HepG2 (cell line): ENCODE measurements at regions not wholly inside any gene's neighbourhood (a gene's known extent, or its start where the extent isn't known, plus 50 kb on each side); places are given as distances from the start of the nearest gene placed in this dataset.

Experiments
- ATAC-seq: fragments of 200-7000 bp; cut with Tn5 transposase; 3 replicates; pipeline ENCODE4 v1.9.1; 2020; ENCODE audit warnings: mild to moderate bottlenecking, moderate library complexity
- BruUV-seq: library from RNA; stranded (reverse); fragments of 400-500 nt; replicated peaks from 2 replicates; lab custom pipeline; 2021; lab: Mats Ljungman, UMichigan
- CTCF ChIA-PET: fragments of 300-600 bp; formaldehyde crosslinking; extraction: SDS; loops from one replicate; lab custom pipeline; 2021; ENCODE audit warnings: low total read pairs, inconsistent platforms, low intra/inter-chr PET ratio; lab: Yijun Ruan, JAX
- POLR2A ChIA-PET: fragments of 350-600 bp; sonication (Branson Sonifier 250); formaldehyde crosslinking; loops from one replicate; lab custom pipeline; 2020; ENCODE audit warnings: antibody characterized with exemption, inconsistent platforms; lab: Yijun Ruan, JAX
- DNase-seq: peaks from one replicate; pipeline ENCODE4 v3.0.0-alpha.2; 2015; ENCODE audit warnings: low spot score
- FAIRE-seq: peaks from 3 replicates; lab custom pipeline; 2011; peaks lifted over from hg19 to GRCh38; lab: Jason Lieb, UNC
- H2AFZ ChIP-seq: one replicate; pipeline ENCODE4 v1.6.1; 2011; ENCODE audit warnings: low read length, inconsistent platforms
- H3K27ac ChIP-seq: fragments of 300-600 bp; 3 replicates; pipeline ENCODE4 v1.8.0; 2011; ENCODE audit warnings: mixed run types, mild to moderate bottlenecking, mixed read lengths, low read length, inconsistent platforms; ENCODE audit not compliant: insufficient read depth; ENCODE audit errors: extremely low read length
- H3K27me3 ChIP-seq, 2 experiments: fragments of 200-600 bp in 1 of 2; 2 replicates in 1 of 2; 3 replicates in 1 of 2; pipeline versions ENCODE4 v1.6.0 to v1.8.0; 2011; ENCODE audit warnings: low read length in 2 of 2, mild to moderate bottlenecking in 2 of 2, moderate library complexity in 2 of 2, inconsistent platforms in 1 of 2; ENCODE audit not compliant: insufficient read depth in 2 of 2, control insufficient read depth in 1 of 2
- H3K36me3 ChIP-seq, 2 experiments: fragments of 200-600 bp in 1 of 2; replicated peaks in 1 of 2; 2 replicates in 1 of 2; 3 replicates in 1 of 2; pipeline versions ENCODE4 v1.5.1 to v1.8.0; 2011; ENCODE audit warnings: low read length in 2 of 2, inconsistent platforms in 1 of 2; ENCODE audit not compliant: insufficient read depth in 2 of 2, control insufficient read depth in 1 of 2
- H3K4me1 ChIP-seq: 2 replicates; pipeline ENCODE4 v1.5.1; 2012; ENCODE audit warnings: low read length, inconsistent platforms; ENCODE audit not compliant: insufficient read depth
- H3K4me2 ChIP-seq: 2 replicates; pipeline ENCODE4 v1.6.0; 2011; ENCODE audit warnings: low read depth, low read length, inconsistent platforms
- H3K4me3 ChIP-seq, 3 experiments: fragments of 200-600 bp in 1 of 3; sonication (generic), shearing (Covaris generic) in 1 of 3; replicated peaks in 1 of 3; 2 replicates each; pipeline ENCODE4 v1.5.1; 2011 to 2016; ENCODE audit warnings: low read length in 3 of 3, inconsistent platforms in 2 of 3, low read depth in 2 of 3, mild to moderate bottlenecking in 2 of 3, control low read depth in 1 of 3, mixed read lengths in 1 of 3; ENCODE audit not compliant: insufficient read depth in 1 of 3
- H3K79me2 ChIP-seq: one replicate; pipeline ENCODE4 v1.6.1; 2011; ENCODE audit warnings: low read length, inconsistent platforms; ENCODE audit not compliant: insufficient read depth
- H3K9ac ChIP-seq: 2 replicates; pipeline ENCODE4 v1.6.0; 2011; ENCODE audit warnings: mild to moderate bottlenecking, low read depth, low read length, inconsistent platforms; ENCODE audit not compliant: insufficient read depth
- H3K9me3 ChIP-seq: 2 replicates; pipeline ENCODE4 v1.5.1; 2012; ENCODE audit warnings: mild to moderate bottlenecking, low read length
- H4K20me1 ChIP-seq: 2 replicates; pipeline ENCODE4 v1.6.0; 2011; ENCODE audit warnings: inconsistent platforms, mild to moderate bottlenecking, low read length, moderate library complexity; ENCODE audit not compliant: insufficient read depth
- ATM ChIP-seq: fragments of 450-650 bp; IDR thresholded peaks from 2 replicates; pipeline ENCODE4 v1.7.1; 2017; ENCODE audit warnings: mild to moderate bottlenecking, borderline replicate concordance
- DBP ChIP-seq: sonication (generic); formaldehyde crosslinking; IDR thresholded peaks from 2 replicates; pipeline ENCODE4 v1.4.0; 2020; ENCODE audit warnings: missing genetic modification reagents; ENCODE audit errors: not compliant biosample characterization
- KAT7 ChIP-seq: IDR thresholded peaks from 2 replicates; pipeline ENCODE4 v1.6.1; 2018; ENCODE audit warnings: borderline replicate concordance, missing compliant biosample characterization
- NR2F1 ChIP-seq, 2 experiments: fragments of 450-650 bp in 1 of 2; formaldehyde crosslinking in 1 of 2; IDR thresholded peaks; 2 replicates each; pipeline versions ENCODE4 v1.5.0 to v1.6.1; 2016 to 2020; ENCODE audit warnings: mild to moderate bottlenecking in 1 of 2, missing compliant biosample characterization in 1 of 2, missing genetic modification reagents in 1 of 2, moderate library complexity in 1 of 2
- ZNF263 ChIP-seq: sonication (generic); formaldehyde crosslinking; IDR thresholded peaks from 2 replicates; pipeline ENCODE4 v1.4.0; 2020; ENCODE audit warnings: missing genetic modification reagents
- ZNF580 ChIP-seq: IDR thresholded peaks from 2 replicates; pipeline ENCODE4 v1.6.1; 2016; ENCODE audit warnings: low read depth, borderline replicate concordance
- ZNF672 ChIP-seq: sonication (generic); formaldehyde crosslinking; IDR thresholded peaks from 2 replicates; pipeline ENCODE4 v1.8.1; 2022; ENCODE audit warnings: missing genetic modification reagents
- ZNF841 ChIP-seq: sonication (generic); formaldehyde crosslinking; IDR thresholded peaks from 2 replicates; pipeline ENCODE4 v1.8.1; 2023; ENCODE audit warnings: missing genetic modification reagents, borderline replicate concordance
- ZSCAN12 ChIP-seq: sonication (generic); formaldehyde crosslinking; IDR thresholded peaks from 2 replicates; pipeline ENCODE4 v1.9.0; 2021; ENCODE audit warnings: mild to moderate bottlenecking, missing genetic modification reagents
- WGBS: methylation state at CpG from one replicate; pipeline ENCODE4 v1.1.6; 2017; ENCODE audit warnings: low lambda C conversion rate; 5-methylcytosine and 5-hydroxymethylcytosine counted together
- in situ Hi-C: cut with HindIII; loops from 2 replicates; pipeline ENCODE4 v1.10.0; 2017; ENCODE audit warnings: low pct_unique_long_range_greater_than_20kb; ENCODE audit not compliant: extremely low pct_ligation_motif_present
- intact Hi-C: fragments of 100-400 bp; cut with micrococcal nuclease; formaldehyde crosslinking; loops from one replicate; pipeline ENCODE4 v1.10.0; 2022; ENCODE audit not compliant: unreplicated experiment

GRCh38 chr3:187925326-187925725 lies 180.1 kb upstream of the BCL6 start:
- Histone ChIP-seq H2AFZ (no peak overlapping the region), H3K4me3 (no peak overlapping the region), H3K4me1 (peaks cover 58% of the 10 kb centered on the region), H3K27me3 (no peaks in the 10 kb centered on the region), H3K4me2 (no peak overlapping the region), H3K27ac (no peak overlapping the region), H4K20me1 (no peaks in the 10 kb centered on the region), H3K9ac (no peak overlapping the region), H3K36me3 (no peaks in the 10 kb centered on the region), H3K79me2 (no peaks in the 10 kb centered on the region), H3K9me3 (peaks cover 14% of the 10 kb centered on the region)
- ChIA-PET CTCF (no interaction called here), POLR2A (interaction anchor here (0.6 kb wide), 1 partner anchor 35 kb away, joined by 3 read pairs; no protein-coding TSS in a partner anchor)
- ATAC-seq: no peak
- in situ Hi-C loops: no loop called here
- intact Hi-C loops: no loop called here
- BruUV-seq: no TSS peak
- 7% methylated on average over 1 of the region's 1 CpG for WGBS
- TF ChIP-seq DBP (CRISPR knock-in tag) (no peak), KAT7 (CRISPR knock-in tag) (no peak), NR2F1 (CRISPR knock-in tag; IDR thresholded peaks at IDR 0.05) (no peak), ZNF580 (no peak), ZSCAN12 (CRISPR knock-in tag) (no peak), ZNF672 (no peak)
- DNase-seq: no peak
- FAIRE-seq: no peak

DNA sequence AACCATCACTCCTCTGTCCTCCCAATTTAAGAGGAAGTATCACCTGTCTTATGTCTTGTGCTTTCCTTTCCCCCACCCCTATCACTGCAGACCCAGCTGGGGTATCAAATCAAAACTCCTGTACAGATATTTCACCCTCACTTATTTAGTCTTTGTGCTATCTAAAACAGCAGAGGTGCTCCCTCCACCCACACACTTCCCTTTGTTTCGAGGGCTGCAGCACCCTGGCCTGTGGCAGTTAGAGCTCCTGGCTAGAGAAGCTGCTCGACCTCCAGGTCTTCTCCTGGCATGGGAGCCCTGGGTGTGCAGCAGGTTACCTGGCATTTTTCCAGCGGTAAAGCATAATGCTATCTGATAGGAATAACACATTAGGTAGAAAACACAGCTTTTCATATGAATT lies 181.4 kb upstream of the BCL6 start:
- H3K4me2 ChIP-seq: peak overlapping the region; percentile 1; the same call in 1 of the 2 replicates
- H3K4me1 ChIP-seq: peaks cover 50% of the 10 kb centered on the region
- BruUV-seq: no TSS peak
- H3K27me3 ChIP-seq: no peaks in the 10 kb centered on the region
- no peak overlapping the region for H3K4me3 ChIP-seq
- ATAC-seq: no peak
- intact Hi-C loops (no loop called here), in situ Hi-C loops (no loop called here)
- CTCF ChIA-PET: no interaction called here
- no peak for FAIRE-seq
- no peaks in the 10 kb centered on the region for H4K20me1 ChIP-seq
- no peaks in the 10 kb centered on the region for H3K79me2 ChIP-seq
- TF ChIP-seq ZNF263 (CRISPR knock-in tag): 0 out of 2 replicates have a peak, but pooled peaks have one; percentile 19
- no peak for TF ChIP-seq ATM
- no peak for TF ChIP-seq ZNF841 (CRISPR knock-in tag)
- no peak overlapping the region for H3K9ac ChIP-seq
- DNase-seq: no peak
- no peak overlapping the region for H2AFZ ChIP-seq
- 21% methylated on average over 3 of the region's 3 CpGs for WGBS
- POLR2A ChIA-PET: no interaction called here
- H3K36me3 ChIP-seq: no peaks in the 10 kb centered on the region
- peaks cover 14% of the 10 kb centered on the region for H3K9me3 ChIP-seq
- H3K27ac ChIP-seq: no peak overlapping the region
